Ovary (tissue), 7 donors: ENCODE measurements at regions not wholly inside any gene's neighbourhood (a gene's known extent, or its start where the extent isn't known, plus 50 kb on each side); places are given as distances from the start of the nearest gene placed in this dataset.
"Not testable (repeated sequence)": the region's sequence is repeated elsewhere in the genome, so short reads cannot be mapped to it uniquely, and the experiment has no call there.

Source experiments
- DNase-seq, 5 donors: peaks; one replicate each; pipeline ENCODE4 v3.0.0-alpha.2; 2019 to 2020
- H3K27ac ChIP-seq, 2 donors: fragments of 200-600 bp; one replicate each; pipeline versions ENCODE4 v1.5.1 to v1.8.0; 2019 to 2022
- H3K27me3 ChIP-seq: fragments of 200-600 bp; one replicate; pipeline ENCODE4 v1.8.0; 2022
- H3K36me3 ChIP-seq: fragments of 200-600 bp; sonication (generic); one replicate; pipeline ENCODE4 v1.5.1; 2019
- H3K4me1 ChIP-seq: one replicate; pipeline ENCODE4 v1.8.1; 2013; ENCODE audit warnings: mild to moderate bottlenecking, moderate library complexity; ENCODE audit not compliant: insufficient read depth
- H3K4me3 ChIP-seq: fragments of 200-600 bp; sonication (generic); one replicate; pipeline ENCODE4 v1.5.1; 2017
- H3K9me3 ChIP-seq, 2 donors: fragments of 200-600 bp in 1 of 2; sonication (generic) in 1 of 2; one replicate each; pipeline versions ENCODE4 v1.5.1 to v1.8.1; 2013 to 2019; ENCODE audit warnings: mild to moderate bottlenecking in 1 of 2, moderate library complexity in 1 of 2
- EP300 ChIP-seq: sonication (generic); formaldehyde crosslinking; IDR thresholded peaks from one replicate; pipeline ENCODE4 v1.6.1; 2017; ENCODE audit warnings: antibody characterized with exemption
- POLR2A ChIP-seq: fragments of 450-650 bp; IDR thresholded peaks from one replicate; pipeline ENCODE4 v1.6.1; 2017; ENCODE audit warnings: antibody characterized with exemption, mild to moderate bottlenecking, moderate library complexity
- WGBS, 3 donors: extraction: QIAGEN DNeasy Blood & Tissue Kit in 1 of 3; methylation state at CpG; one replicate each; pipeline versions ENCODE4 v1.1.5 to v1.1.7; 2013 to 2017; 5-methylcytosine and 5-hydroxymethylcytosine counted together
- intact Hi-C, 4 donors: fragments of 100-400 bp; cut with DNase I; formaldehyde crosslinking; loops; one replicate each; pipeline versions ENCODE4 v1.11.0 to v1.15.1; 2022 to 2023
- TF ChIP-seq, protein P1 (sequence below), 3 donors: fragments of 450-650 bp in 2 of 3; fragments of 200-600 bp in 1 of 3; IDR thresholded peaks; one replicate each; pipeline versions ENCODE4 v1.5.1 to v1.8.0; 2016 to 2022; ENCODE audit warnings: antibody characterized with exemption in 3 of 3, mild to moderate bottlenecking in 1 of 3
- donor health status: DM: no; HTN: no; CAD: no; lungs with moderate emphysema.
- donor health status: DM: no; HTN: no; CAD: no.
- donor health status: Bipolar disorder and iron deficiency.
- donor health status: DM: no; HTN: no; CAD: no.
- donor health status: DM: yes; HTN: yes; CAD: no.

DNA sequence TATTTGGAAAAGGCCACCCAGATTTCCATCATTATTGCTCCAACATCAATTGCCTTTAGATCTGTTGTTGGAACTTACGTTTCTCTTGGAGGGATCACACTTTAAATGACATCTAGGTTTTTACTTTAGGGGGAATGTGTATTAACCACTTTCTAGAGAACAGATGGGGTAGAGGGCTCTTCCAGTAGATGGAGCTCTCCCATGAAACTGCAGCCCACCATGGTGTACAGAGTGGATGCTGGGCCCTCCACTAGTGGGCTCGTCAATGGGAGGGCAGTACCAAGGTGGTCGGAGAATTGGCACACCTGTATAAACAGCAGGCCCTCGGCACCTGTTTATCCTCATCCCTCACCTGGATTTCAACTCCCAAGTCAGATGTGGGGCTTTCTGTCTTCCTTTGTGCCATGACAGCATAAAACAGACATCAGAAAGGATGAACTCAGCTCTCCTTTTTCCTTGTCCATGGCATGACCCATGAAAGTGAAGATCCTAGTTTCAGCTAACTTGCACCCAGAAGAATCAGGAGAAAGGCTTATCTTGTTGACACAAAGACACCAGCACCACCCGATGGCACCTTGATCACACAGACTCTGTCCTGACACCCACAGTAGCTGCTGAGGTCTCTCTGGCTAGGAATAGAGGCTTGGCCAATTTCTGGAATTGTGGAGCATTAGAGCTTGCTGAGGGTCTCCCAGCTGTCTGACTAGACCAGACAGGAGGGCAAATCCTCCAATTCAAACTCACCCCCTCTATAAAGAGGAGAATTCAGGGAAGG is 150.5 kb downstream of the CYP26A1 start:
- Histone ChIP-seq H3K27ac (no peak overlapping the region), H3K36me3 (no peaks in the 10 kb centered on the region), H3K27me3 (no peaks in the 10 kb centered on the region), H3K4me3 (no peak overlapping the region), H3K9me3 (no peaks in the 10 kb centered on the region), H3K4me1 (peaks cover 3% of the 10 kb centered on the region)
- 89 to 94% (median 92%) methylated on average over 5 of the region's 5 CpGs for WGBS, 3 donors
- TF ChIP-seq POLR2A (no peak), EP300 (no peak)
- TF ChIP-seq, protein P1, sequence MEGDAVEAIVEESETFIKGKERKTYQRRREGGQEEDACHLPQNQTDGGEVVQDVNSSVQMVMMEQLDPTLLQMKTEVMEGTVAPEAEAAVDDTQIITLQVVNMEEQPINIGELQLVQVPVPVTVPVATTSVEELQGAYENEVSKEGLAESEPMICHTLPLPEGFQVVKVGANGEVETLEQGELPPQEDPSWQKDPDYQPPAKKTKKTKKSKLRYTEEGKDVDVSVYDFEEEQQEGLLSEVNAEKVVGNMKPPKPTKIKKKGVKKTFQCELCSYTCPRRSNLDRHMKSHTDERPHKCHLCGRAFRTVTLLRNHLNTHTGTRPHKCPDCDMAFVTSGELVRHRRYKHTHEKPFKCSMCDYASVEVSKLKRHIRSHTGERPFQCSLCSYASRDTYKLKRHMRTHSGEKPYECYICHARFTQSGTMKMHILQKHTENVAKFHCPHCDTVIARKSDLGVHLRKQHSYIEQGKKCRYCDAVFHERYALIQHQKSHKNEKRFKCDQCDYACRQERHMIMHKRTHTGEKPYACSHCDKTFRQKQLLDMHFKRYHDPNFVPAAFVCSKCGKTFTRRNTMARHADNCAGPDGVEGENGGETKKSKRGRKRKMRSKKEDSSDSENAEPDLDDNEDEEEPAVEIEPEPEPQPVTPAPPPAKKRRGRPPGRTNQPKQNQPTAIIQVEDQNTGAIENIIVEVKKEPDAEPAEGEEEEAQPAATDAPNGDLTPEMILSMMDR (IDR thresholded peaks at IDR 0.05): no peak
- intact Hi-C loops: no loop called here
- no peak for DNase-seq

DNA sequence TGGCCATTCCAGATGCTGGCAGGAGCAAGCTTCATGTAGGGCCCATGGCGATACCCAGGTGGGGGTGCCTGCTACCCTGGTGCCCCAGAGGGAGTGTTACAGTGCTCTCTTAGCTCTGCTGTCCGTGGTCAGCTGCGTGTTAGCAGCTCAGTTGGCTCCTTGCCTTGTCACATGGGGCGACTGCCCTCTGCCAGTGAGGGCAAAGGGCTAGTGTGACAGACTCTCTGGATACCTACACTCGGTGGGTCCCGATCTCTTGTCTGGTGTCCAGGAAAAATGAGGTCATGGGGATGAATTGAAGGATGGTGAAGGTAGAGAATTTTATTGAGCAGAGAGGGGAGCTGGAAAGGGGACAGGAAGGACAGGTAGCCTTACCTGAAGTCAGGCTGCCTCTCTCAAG is 152.2 kb downstream of the CYP26A1 start:
- intact Hi-C loops: no loop called here
- Histone ChIP-seq H3K9me3 (no peaks in the 10 kb centered on the region), H3K27ac (no peak overlapping the region), H3K36me3 (no peaks in the 10 kb centered on the region), H3K4me1 (peaks cover 3% of the 10 kb centered on the region), H3K4me3 (no peak overlapping the region), H3K27me3 (no peaks in the 10 kb centered on the region)
- DNase-seq: no peak
- TF ChIP-seq, protein P1 (IDR thresholded peaks at IDR 0.05): no peak
- TF ChIP-seq EP300 (no peak), POLR2A (no peak)
- 44 to 46% (median 46%) methylated on average over 6 of the region's 6 CpGs for WGBS, 3 donors

DNA sequence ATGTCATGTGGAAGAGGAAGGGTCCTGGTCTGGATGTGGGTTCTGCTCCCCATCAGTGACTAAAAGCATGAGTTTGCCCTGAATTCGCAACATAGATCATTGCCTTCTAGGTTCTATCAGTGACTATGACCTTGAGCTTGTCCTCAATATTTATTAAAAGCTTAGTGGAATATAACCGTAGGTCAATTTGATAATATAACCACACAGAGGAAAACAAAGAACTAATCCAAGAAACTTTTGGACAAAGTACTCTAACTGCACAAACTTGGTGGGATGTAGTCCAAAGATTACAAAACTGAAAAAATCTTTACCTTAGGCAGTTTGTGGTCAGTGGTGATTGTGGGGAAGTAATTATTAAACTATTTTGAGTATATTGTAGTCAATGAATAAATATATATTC is 152.9 kb downstream of the CYP26A1 start:
- intact Hi-C loops: no loop called here
- Histone ChIP-seq H3K27me3 (no peaks in the 10 kb centered on the region), H3K4me3 (no peak overlapping the region), H3K9me3 (no peaks in the 10 kb centered on the region), H3K36me3 (no peaks in the 10 kb centered on the region), H3K4me1 (peaks cover 3% of the 10 kb centered on the region), H3K27ac (no peak overlapping the region)
- WGBS, 3 donors: 8 to 11% (median 11%) methylated on average over 2 of the region's 2 CpGs
- DNase-seq: no peak
- TF ChIP-seq EP300: no peak
- TF ChIP-seq, protein P1 (IDR thresholded peaks at IDR 0.05): no peak
- TF ChIP-seq POLR2A: no peak

DNA sequence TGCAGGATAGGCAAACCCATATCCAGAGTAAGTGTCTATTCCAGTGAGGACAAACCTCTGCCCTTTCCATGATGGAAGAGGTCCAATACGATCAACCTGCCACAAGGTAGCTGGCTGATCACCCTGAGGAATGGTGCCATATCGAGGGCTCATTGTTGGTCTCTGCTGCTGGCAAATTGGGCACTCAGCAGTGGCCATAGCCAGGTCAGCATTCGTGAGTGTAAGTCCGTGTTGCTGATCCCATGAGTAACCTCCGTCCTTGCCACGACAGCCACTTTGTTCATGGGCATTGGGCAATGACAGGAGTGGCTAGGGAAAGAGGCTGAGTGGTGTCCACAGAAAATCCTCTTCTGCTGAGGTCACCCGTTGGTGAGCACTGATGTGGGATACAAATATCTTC is 156.9 kb downstream of the CYP26A1 start:
- DNase-seq, H3K4me3 ChIP-seq, intact Hi-C loops, H3K27ac ChIP-seq, H3K4me1 ChIP-seq, H3K27me3 ChIP-seq, H3K9me3 ChIP-seq, H3K36me3 ChIP-seq: not testable (repeated sequence)
- 93 to 95% (median 95%) methylated on average over 7 of the region's 7 CpGs for WGBS, 3 donors

DNA sequence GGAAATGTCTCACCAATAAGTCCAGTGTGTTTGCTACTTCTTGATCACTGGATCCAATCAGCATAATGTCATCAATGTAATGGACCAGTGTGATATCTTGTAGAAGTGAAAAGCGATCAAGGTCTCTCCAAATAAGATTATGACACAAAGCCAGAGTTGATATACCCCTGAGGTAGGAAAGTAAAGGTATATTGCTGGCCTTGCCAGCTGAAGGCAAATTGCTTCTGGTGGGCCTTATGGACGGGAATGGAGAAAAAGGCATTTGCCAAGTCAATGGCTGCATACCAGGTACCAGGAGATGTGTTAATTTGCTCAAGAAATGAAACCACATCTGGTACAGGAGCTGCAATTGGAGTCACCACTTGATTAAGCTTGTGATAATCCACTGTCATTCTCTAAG is 158.5 kb downstream of the CYP26A1 start:
- DNase-seq, intact Hi-C loops, H3K4me3 ChIP-seq, H3K27me3 ChIP-seq, H3K36me3 ChIP-seq, H3K4me1 ChIP-seq, H3K9me3 ChIP-seq, H3K27ac ChIP-seq: not testable (repeated sequence)
- WGBS, 3 donors: 50 to 96% (median 76%) methylated on average over 2 of the region's 2 CpGs

DNA sequence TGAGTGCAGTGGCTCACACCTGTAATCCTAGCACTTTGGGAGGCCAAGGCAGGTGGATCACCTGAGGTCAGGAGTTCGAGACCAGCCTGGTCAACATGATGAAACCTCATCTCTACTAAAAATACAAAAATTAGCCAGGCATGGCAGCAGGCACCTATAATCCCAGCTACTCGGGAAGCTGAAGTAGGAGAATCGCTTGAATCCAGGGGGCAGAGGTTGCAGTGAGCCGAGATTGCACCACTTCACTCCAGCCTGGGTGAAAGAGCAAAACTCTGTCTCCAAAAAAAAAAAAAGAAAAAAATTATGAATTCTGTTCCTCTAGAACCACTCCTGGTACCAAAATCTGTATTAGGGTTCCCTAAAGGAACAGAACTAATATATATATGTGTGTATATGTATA is 161.2 kb downstream of the CYP26A1 start:
- H3K27ac ChIP-seq, H3K36me3 ChIP-seq, H3K4me3 ChIP-seq, intact Hi-C loops, H3K4me1 ChIP-seq, DNase-seq, H3K9me3 ChIP-seq, H3K27me3 ChIP-seq: not testable (repeated sequence)
- WGBS, 3 donors: 90 to 98% (median 92%) methylated on average over 4 of the region's 4 CpGs
